ENCODE measurements at regions not wholly inside any gene's neighbourhood (a gene's known extent, or its start where the extent isn't known, plus 50 kb on each side); places are given as distances from the start of the nearest gene placed in this dataset.
A peak's percentile ranks its signal among the peaks of the same experiment; 100 is the strongest.

DNA sequence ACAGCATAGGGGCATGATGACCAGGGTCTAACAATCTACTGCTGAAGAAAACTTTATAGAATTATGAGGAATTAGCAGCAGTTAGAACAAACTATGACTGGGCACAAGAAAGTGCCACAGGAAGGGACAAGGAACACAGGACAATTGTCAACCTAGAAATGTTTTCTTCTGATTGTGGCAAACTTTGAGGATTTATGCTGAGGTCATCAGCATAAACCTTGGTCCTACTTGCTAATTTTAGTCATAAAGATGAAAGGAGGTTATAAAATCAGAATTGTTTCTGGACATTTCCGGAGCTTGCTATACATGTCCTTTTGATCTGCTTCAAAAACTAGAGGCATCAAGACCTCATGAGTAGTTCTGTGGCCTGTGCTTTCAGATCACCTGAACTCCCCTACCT, 446.6 kb upstream of the THBS1 start:
- no peak for DNase-seq (ENCODE audit: low read depth)
- H3K4me3 ChIP-seq (ENCODE audit: control insufficient read depth, low read depth, low read length), result no peak overlapping the region
- TF ChIP-seq, protein P1, sequence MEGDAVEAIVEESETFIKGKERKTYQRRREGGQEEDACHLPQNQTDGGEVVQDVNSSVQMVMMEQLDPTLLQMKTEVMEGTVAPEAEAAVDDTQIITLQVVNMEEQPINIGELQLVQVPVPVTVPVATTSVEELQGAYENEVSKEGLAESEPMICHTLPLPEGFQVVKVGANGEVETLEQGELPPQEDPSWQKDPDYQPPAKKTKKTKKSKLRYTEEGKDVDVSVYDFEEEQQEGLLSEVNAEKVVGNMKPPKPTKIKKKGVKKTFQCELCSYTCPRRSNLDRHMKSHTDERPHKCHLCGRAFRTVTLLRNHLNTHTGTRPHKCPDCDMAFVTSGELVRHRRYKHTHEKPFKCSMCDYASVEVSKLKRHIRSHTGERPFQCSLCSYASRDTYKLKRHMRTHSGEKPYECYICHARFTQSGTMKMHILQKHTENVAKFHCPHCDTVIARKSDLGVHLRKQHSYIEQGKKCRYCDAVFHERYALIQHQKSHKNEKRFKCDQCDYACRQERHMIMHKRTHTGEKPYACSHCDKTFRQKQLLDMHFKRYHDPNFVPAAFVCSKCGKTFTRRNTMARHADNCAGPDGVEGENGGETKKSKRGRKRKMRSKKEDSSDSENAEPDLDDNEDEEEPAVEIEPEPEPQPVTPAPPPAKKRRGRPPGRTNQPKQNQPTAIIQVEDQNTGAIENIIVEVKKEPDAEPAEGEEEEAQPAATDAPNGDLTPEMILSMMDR (conservative IDR thresholded peaks at IDR 0.05; ENCODE audit: control insufficient read depth, insufficient read depth, low read depth, low read length), result no peak

DNA sequence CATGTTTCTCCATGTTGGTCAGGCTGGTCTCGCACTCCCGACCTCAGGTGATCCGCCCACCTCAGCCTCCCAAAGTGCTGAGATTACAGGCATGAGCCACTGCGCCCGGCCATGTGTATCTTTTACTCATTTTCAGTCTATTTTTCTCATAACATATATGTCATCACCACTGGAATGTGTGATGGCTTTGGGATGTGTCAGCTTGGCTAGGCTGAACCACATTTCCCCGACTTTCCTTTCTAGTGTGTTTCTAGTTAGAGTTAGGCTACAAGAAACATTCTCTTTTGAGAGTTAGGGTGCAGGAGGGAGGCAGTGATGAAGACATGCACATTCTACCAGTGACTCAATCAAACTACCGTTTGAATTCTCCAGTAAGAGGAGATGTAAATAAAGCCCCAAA, 444.9 kb upstream of the THBS1 start:
- TF ChIP-seq, protein P1 (conservative IDR thresholded peaks at IDR 0.05; ENCODE audit: control insufficient read depth, insufficient read depth, low read depth, low read length), result no peak
- H3K4me3 ChIP-seq (ENCODE audit: control insufficient read depth, low read depth, low read length), result no peak overlapping the region
- DNase-seq (ENCODE audit: low read depth), result peak; percentile 97

- DNase-seq (ENCODE audit: low read depth), result no peak
- H3K4me3 ChIP-seq (ENCODE audit: control insufficient read depth, low read depth, low read length), result no peak overlapping the region
- TF ChIP-seq, protein P1 (conservative IDR thresholded peaks at IDR 0.05; ENCODE audit: control insufficient read depth, insufficient read depth, low read depth, low read length), result no peak
Observed at GRCh38 chr15:39139431-39140059, 441.3 kb upstream of the THBS1 start.

- peak; percentile 91 for DNase-seq (ENCODE audit: low read depth)
- TF ChIP-seq, protein P1 (conservative IDR thresholded peaks at IDR 0.05; ENCODE audit: control insufficient read depth, insufficient read depth, low read depth, low read length), result no peak
- H3K4me3 ChIP-seq (ENCODE audit: control insufficient read depth, low read depth, low read length), result no peak overlapping the region
Observed at GRCh38 chr15:39140060-39140604, 440.7 kb upstream of the THBS1 start.

GRCh38 chr15:39142500-39142899, 438.4 kb upstream of the THBS1 start:
- TF ChIP-seq, protein P1 (conservative IDR thresholded peaks at IDR 0.05; ENCODE audit: control insufficient read depth, insufficient read depth, low read depth, low read length), result no peak
- no peak overlapping the region for H3K4me3 ChIP-seq (ENCODE audit: control insufficient read depth, low read depth, low read length)
- no peak for DNase-seq (ENCODE audit: low read depth)

DNA sequence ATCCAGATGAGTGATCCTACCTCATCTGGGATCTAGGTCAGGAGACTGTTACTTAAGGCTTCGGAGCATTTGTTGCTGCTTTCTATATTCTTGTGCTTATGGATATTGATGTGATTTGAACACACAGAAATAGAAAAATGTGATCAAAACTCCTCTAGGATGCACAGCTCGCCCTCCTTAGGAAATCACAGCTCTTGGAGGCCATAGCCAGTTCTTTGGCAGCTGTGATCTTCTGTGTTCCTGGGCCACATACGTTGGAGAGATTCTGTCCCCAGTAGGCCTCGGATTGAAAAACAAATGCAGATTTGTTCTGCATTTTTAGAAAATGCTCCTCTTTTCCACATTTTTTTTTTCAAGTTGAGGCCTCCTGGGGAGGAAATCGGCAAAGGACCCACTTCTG, 437.4 kb upstream of the THBS1 start:
- no peak for DNase-seq (ENCODE audit: low read depth)
- no peak overlapping the region for H3K4me3 ChIP-seq (ENCODE audit: control insufficient read depth, low read depth, low read length)
- TF ChIP-seq, protein P1 (conservative IDR thresholded peaks at IDR 0.05; ENCODE audit: control insufficient read depth, insufficient read depth, low read depth, low read length), result no peak
